ENCODE measurements at regions not wholly inside any gene's neighbourhood (a gene's known extent, or its start where the extent isn't known, plus 50 kb on each side); places are given as distances from the start of the nearest gene placed in this dataset.
"Not testable (repeated sequence)": the region's sequence is repeated elsewhere in the genome, so short reads cannot be mapped to it uniquely, and the experiment has no call there.

- no peak for TF ChIP-seq CTCF (IDR thresholded peaks at IDR 0.05; ENCODE audit: control insufficient read depth, insufficient read depth, low read depth, low read length, missing control alignments)
- H3K4me3 ChIP-seq (ENCODE audit: control insufficient read depth, low read depth, low read length) = no peak overlapping the region
- DNase-seq (ENCODE audit: low read depth) = no peak
These were observed 128.4 kb upstream of the SETMAR start for GRCh38 chr3:4174791-4175190.

- no peak for TF ChIP-seq CTCF (IDR thresholded peaks at IDR 0.05; ENCODE audit: control insufficient read depth, insufficient read depth, low read depth, low read length, missing control alignments)
- no peak overlapping the region for H3K4me3 ChIP-seq (ENCODE audit: control insufficient read depth, low read depth, low read length)
- no peak for DNase-seq (ENCODE audit: low read depth)
These were observed 111.2 kb upstream of the SETMAR start for GRCh38 chr3:4191971-4192370.

GRCh38 chr3:4195006-4195405, 108.2 kb upstream of the SETMAR start:
- TF ChIP-seq CTCF (IDR thresholded peaks at IDR 0.05; ENCODE audit: control insufficient read depth, insufficient read depth, low read depth, low read length, missing control alignments) = no peak
- no peak for DNase-seq (ENCODE audit: low read depth)

GRCh38 chr3:4196506-4197147, 106.5 kb upstream of the SETMAR start:
- no peak for DNase-seq (ENCODE audit: low read depth)
- TF ChIP-seq CTCF (IDR thresholded peaks at IDR 0.05; ENCODE audit: control insufficient read depth, insufficient read depth, low read depth, low read length, missing control alignments) = no peak

More at GRCh38 chr3:4195006-4195405, 108.2 kb upstream of the SETMAR start:
- no peak overlapping the region for H3K4me3 ChIP-seq (ENCODE audit: control insufficient read depth, low read depth, low read length)

GRCh38 chr3:4197670-4198069, 105.5 kb upstream of the SETMAR start:
- no peak for DNase-seq (ENCODE audit: low read depth)
- no peak for TF ChIP-seq CTCF (IDR thresholded peaks at IDR 0.05; ENCODE audit: control insufficient read depth, insufficient read depth, low read depth, low read length, missing control alignments)
- no peak overlapping the region for H3K4me3 ChIP-seq (ENCODE audit: control insufficient read depth, low read depth, low read length)

More at GRCh38 chr3:4196506-4197147, 106.5 kb upstream of the SETMAR start:
- H3K4me3 ChIP-seq (ENCODE audit: control insufficient read depth, low read depth, low read length) = no peak overlapping the region

GRCh38 chr3:4198491-4198890, 104.7 kb upstream of the SETMAR start:
- no peak for TF ChIP-seq CTCF (IDR thresholded peaks at IDR 0.05; ENCODE audit: control insufficient read depth, insufficient read depth, low read depth, low read length, missing control alignments)
- DNase-seq (ENCODE audit: low read depth) = no peak
- no peak overlapping the region for H3K4me3 ChIP-seq (ENCODE audit: control insufficient read depth, low read depth, low read length)

GRCh38 chr3:4204776-4205175, 98.4 kb upstream of the SETMAR start:
- not testable (repeated sequence) for DNase-seq (ENCODE audit: low read depth); H3K4me3 ChIP-seq (ENCODE audit: control insufficient read depth, low read depth, low read length)

All from AG09309 (cell line).